Suppressor macrophage (primary cell): ENCODE measurements at regions not wholly inside any gene's neighbourhood (a gene's known extent, or its start where the extent isn't known, plus 50 kb on each side); places are given as distances from the start of the nearest gene placed in this dataset.

Source experiments
- DNase-seq, 4 experiments: peaks; one replicate each; pipeline ENCODE4 v3.0.0-alpha.2; 2020 to 2022

GRCh38 chr12:116650585-116651087 is 87.2 kb downstream of the SPRING1 start:
- peak in 1 of 4 experiments; percentile 25 for DNase-seq

DNA sequence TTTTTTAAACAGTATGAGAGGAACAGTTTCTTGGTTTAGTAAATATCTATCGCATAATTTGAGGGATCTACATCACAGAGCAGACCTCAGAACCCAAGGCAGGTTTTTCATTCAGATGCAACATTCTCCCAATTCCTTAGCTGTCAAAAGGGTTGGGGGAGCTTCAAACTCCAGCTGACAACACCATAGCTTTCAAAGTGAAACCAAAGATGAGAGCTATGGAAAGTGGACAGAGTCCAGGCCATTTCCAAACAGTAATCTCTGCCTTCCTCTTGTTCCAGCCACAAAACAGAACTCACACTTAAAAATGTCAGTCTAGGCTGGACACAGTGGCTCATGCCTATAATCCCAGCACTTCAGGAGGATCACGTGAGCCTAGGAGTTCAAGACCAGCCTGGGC is 87.8 kb downstream of the SPRING1 start:
- no peak for DNase-seq

- peak in 3 of 4 experiments; percentile 19 to 29 (median 26) for DNase-seq
These were observed 88.6 kb downstream of the MAP1LC3B2 start for GRCh38 chr12:116647813-116648212.

GRCh38 chr12:116646901-116647300 is 87.7 kb downstream of the MAP1LC3B2 start:
- DNase-seq = no peak

DNA sequence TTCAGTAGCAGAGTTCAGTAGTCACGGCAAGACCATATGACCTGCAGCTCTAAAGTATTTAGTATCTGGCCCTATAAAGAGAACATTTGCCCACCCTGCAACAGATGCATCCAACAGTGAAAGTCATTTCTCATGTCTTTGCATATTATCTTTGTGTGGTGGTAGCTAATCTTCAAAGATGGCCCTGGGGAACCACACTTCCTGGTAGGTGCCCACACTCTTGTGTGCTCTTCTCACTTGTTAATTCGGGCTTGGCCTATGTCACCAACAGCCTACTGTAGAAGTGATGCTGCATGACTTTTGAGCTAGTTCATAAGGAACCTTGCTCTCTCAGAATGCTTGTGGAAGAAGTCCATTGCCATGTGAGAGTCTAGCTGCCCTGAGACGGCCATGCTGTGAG is 85.6 kb downstream of the MAP1LC3B2 start:
- DNase-seq = no peak

DNA sequence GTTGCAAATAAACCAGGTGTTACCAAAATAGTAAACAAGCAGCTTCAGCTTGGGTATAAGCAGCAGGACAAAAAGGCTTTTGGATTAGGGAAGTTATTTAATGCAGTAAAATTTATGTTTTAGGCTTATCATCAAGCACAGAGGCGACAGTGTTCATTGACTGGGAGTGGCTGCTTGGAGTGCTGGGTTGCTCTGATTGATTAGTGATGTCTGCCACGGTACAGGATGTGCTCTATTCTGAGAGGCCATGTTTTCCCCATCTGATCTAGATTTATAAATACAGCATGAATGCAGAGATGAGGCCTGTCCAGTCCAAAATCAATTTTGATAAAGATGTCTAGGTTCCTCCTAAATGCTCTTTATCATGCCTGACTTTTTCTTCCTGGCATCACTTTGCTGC is 83.5 kb downstream of the MAP1LC3B2 start:
- DNase-seq = peak; percentile 11 to 25 (median 16)

GRCh38 chr12:116642106-116642505 is 82.9 kb downstream of the MAP1LC3B2 start:
- peak in 2 of 4 experiments; percentile 26 to 27 for DNase-seq

- no peak for DNase-seq
These were observed 81.1 kb downstream of the MAP1LC3B2 start for GRCh38 chr12:116640281-116640680.

- DNase-seq = no peak
These were observed 80.6 kb downstream of the MAP1LC3B2 start for GRCh38 chr12:116639765-116640164.

GRCh38 chr12:116638376-116638775 is 79.2 kb downstream of the MAP1LC3B2 start:
- no peak for DNase-seq

DNA sequence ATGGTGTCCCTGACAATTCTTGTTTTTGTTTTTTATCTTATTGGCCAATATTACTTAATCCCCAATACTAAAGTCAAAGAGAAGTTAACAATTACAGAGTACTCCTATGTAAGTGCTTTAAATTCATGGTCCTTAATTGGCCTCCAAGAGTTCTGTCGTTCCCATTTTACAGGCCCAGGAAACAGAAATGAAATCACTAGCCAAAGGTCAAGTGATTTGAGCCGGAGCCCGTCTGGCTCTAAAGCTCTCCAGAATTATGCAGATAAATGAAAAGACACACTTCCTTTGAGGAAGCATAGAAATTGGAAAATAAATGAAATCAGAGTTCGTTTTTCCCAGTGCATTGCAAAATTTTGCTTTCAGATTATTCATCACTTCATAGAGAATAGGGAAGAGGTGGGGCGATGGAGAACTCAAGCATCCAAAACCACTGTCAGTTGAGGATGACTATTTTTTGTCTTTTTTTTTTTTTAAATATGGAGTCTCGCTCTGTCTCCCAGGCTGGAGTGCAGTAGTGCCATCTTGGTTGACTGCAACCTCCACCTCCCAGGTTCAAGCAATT is 78.5 kb downstream of the MAP1LC3B2 start:
- peak; percentile 62 to 92 (median 84) for DNase-seq

DNA sequence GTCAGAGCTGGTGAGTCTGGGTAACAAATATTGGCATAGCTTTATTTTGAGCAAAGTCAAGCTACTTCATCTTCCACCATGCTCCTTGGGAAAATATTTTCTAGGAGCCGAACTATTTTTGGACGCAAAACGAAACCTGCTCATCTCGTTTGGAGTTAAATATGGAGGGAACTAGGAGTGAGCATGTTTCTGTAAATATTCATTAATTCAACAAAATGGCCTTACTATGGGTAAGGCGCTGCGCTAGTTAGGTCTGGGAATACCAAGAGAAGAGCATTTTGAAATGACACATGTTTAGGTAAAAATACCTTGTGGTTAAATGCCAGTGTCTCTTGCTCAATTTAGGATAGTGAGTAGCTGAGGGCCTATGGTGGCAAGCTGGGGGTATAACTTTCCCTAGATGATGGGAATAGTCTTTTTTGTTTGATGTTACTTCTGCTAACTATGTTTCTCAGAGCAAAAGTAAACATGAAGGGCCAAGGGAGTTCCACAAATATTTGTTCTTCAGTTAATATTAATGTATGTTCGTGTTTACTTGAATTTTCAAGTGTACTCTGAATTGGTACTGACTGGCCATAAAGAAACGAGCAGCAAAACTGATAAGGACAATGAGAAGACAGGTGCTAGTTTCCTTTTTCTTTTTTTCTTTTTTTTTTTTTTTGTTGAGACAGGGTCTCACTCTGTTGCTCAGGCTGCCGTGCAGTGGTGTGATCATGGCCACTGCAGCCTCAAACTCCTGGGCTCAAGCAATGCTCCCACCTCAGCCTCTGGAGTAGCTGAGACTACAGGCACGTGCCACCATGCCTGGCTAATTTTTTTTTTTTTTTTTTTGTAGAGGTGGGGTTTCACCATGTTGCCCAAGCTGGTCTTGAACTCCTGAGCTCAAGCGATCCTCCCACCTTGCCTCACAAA is 77.7 kb downstream of the MAP1LC3B2 start:
- no peak for DNase-seq

DNA sequence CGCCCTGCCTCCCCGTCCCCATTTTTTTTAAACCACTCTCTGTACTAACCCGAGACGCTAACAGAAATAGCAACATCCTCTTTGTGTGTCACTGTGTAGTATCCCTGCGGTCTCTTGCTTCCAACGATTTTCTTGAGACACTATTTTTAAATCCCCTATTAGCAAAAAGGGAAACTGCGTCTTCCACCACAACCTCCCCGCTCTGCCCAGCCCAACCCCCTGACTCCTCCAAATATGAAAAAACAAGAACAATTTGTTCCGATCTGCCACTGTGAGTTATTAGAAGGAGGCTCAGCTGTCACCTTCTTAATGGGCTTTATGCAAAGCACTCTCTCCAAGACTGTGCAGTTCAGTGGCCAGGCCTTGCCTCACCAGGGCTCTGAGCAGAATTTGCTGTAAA is 76.3 kb downstream of the MAP1LC3B2 start:
- peak; percentile 55 to 85 (median 72) for DNase-seq

GRCh38 chr12:116633476-116633875 is 74.3 kb downstream of the MAP1LC3B2 start:
- no peak for DNase-seq

GRCh38 chr12:116631619-116632018 is 72.4 kb downstream of the MAP1LC3B2 start:
- DNase-seq = no peak

GRCh38 chr12:116630762-116631161 is 71.6 kb downstream of the MAP1LC3B2 start:
- no peak for DNase-seq

DNA sequence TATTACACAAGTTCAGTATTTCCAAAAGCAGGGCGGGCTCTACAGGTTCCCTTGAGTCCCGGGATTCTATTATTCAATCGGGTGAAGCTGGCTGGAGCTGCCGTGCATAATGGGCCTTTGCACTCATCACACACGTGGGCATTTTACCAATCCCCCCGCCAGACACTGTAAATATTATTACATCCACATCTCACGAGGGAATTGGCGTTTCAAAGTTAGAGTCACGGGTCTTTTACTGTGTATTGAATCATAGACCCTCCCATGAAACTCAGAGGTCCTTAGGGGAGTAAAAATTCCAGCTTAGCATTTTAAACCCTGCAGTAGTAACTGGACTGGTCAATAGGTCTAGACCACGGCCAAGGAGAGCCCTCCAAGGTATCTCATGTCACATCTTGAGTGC is 70.3 kb downstream of the MAP1LC3B2 start:
- DNase-seq = no peak

- DNase-seq = no peak
These were observed 69.8 kb downstream of the MAP1LC3B2 start for GRCh38 chr12:116628989-116629388.

DNA sequence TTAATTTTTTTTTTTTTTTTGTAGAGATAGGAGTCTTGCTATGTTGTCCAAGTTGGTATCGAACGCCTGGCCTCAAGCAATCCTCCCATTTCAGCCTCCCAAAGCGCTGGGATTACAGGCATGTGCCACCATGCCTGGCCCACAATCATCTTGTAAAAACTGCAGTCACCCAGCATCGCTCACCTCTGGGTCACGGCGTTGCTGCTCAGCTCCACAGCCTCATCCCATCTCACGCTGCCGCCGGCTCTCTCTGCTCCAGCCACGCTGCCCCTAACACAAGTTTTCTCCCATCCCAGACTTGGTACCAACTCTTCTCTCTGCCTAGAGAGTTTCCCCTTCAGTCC is 69.2 kb downstream of the MAP1LC3B2 start:
- DNase-seq = no peak
